ENCODE measurements at regions not wholly inside any gene's neighbourhood (a gene's known extent, or its start where the extent isn't known, plus 50 kb on each side); places are given as distances from the start of the nearest gene placed in this dataset. TPM values are rescaled to one million over a fixed set of nuclear protein-coding genes. Genes with fewer than 3 reads are reported as not detected.

DNA sequence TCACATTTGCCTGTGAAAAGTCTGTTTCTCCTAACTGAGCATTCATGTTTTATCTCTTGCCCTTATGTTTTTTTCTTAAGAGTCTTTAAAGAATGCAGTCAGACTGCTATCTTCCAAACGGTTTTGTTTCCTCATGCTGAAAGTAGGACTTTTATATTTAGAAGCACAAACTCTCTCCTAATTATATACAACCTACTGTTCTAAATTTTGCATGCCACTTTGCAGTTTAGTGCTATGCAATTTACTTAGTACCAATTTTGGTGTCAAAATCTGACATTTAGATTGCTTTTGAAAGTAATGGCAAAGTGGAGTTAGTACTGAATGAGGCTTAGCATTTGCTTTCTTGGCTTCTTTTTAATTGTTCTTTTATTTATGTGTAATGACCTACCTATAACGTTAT lies 55.1 kb upstream of the PCDH20 start:
- no peak for DNase-seq (ENCODE audit: low read depth, low spot score)
- CTCF ChIA-PET = no interaction called here
- POLR2A ChIA-PET = no interaction called here
- no peak overlapping the region for H3K4me3 ChIP-seq (ENCODE audit: low read depth, low read length)
- TF ChIP-seq, protein P1, sequence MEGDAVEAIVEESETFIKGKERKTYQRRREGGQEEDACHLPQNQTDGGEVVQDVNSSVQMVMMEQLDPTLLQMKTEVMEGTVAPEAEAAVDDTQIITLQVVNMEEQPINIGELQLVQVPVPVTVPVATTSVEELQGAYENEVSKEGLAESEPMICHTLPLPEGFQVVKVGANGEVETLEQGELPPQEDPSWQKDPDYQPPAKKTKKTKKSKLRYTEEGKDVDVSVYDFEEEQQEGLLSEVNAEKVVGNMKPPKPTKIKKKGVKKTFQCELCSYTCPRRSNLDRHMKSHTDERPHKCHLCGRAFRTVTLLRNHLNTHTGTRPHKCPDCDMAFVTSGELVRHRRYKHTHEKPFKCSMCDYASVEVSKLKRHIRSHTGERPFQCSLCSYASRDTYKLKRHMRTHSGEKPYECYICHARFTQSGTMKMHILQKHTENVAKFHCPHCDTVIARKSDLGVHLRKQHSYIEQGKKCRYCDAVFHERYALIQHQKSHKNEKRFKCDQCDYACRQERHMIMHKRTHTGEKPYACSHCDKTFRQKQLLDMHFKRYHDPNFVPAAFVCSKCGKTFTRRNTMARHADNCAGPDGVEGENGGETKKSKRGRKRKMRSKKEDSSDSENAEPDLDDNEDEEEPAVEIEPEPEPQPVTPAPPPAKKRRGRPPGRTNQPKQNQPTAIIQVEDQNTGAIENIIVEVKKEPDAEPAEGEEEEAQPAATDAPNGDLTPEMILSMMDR (IDR thresholded peaks at IDR 0.05; ENCODE audit: low read depth, low read length) = no peak
- H3K9me3 ChIP-seq (ENCODE audit: control insufficient read depth, insufficient read depth, low read length) = no peaks in the 10 kb centered on the region
- no peak overlapping the region for H3K27ac ChIP-seq (ENCODE audit: low read depth, low read length)
- no peaks in the 10 kb centered on the region for H3K27me3 ChIP-seq (ENCODE audit: control insufficient read depth, insufficient read depth, low read length)

DNA sequence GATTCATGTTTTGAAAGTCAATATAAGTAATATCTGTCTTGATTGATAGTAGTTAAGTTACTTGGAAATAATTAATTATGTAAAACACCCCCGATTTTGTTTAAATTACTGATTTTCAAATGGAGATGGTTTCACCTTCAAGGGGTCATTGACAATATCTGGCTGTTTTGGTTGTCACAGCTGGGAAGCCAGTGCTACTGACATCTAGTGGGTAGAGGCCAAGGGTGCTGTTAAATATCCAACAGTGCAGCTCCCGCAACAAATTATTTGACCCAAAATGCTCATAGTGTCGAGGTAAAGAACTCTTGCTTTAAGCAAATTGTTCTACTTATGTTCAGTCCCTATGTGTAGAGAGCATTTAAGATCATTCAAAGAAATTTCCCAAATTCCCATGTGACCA lies 50.6 kb upstream of the PCDH20 start:
- Histone ChIP-seq H3K27ac (ENCODE audit: low read depth, low read length) (no peak overlapping the region), H3K27me3 (ENCODE audit: control insufficient read depth, insufficient read depth, low read length) (no peaks in the 10 kb centered on the region), H3K9me3 (ENCODE audit: control insufficient read depth, insufficient read depth, low read length) (no peaks in the 10 kb centered on the region), H3K4me3 (ENCODE audit: low read depth, low read length) (no peak overlapping the region)
- TF ChIP-seq, protein P1 (IDR thresholded peaks at IDR 0.05; ENCODE audit: low read depth, low read length) = no peak
- ChIA-PET POLR2A (no interaction called here), CTCF (no interaction called here)
- no peak for DNase-seq (ENCODE audit: low read depth, low spot score)

Small RNAs in the stretch of these regions (small RNA-seq; reads per million reads assigned to genes)
- gene AL353765.1 (ENCODE audit: insufficient read length, low read depth) = not detected
- gene AL356102.1 (ENCODE audit: insufficient read length, low read depth) = not detected
- gene MIR4704 (ENCODE audit: insufficient read length, low read depth) = not detected
- not detected for gene MIR548X2 (ENCODE audit: insufficient read length, low read depth)
- gene RNU6-81P (ENCODE audit: insufficient read length, low read depth) = not detected

Data from AG04450 (cell line).